Right lobe of liver (tissue), 6 donors: ENCODE measurements at regions not wholly inside any gene's neighbourhood (a gene's known extent, or its start where the extent isn't known, plus 50 kb on each side); places are given as distances from the start of the nearest gene placed in this dataset.
A peak's percentile ranks its signal among the peaks of the same experiment; 100 is the strongest.

Experiments
- ATAC-seq, 4 donors: fragments of 200-7000 bp; cut with Tn5 transposase; one replicate each; pipeline ENCODE4 v1.9.1; 2020; ENCODE audit warnings: mild to moderate bottlenecking in 4 of 4, moderate library complexity in 4 of 4
- DNase-seq, 3 donors: peaks; one replicate each; pipeline ENCODE4 v3.0.0-alpha.2; 2020
- H3K27ac ChIP-seq, 3 donors: fragments of 200-600 bp; one replicate each; pipeline ENCODE4 v1.8.0; 2022
- H3K27me3 ChIP-seq, 2 donors: fragments of 200-600 bp; one replicate each; pipeline ENCODE4 v1.8.0; 2022
- H3K36me3 ChIP-seq, 4 donors: fragments of 200-600 bp; sonication (generic) in 1 of 4; one replicate each; pipeline versions ENCODE4 v1.5.1 to v1.8.0; 2017 to 2022; ENCODE audit warnings: control low read depth in 1 of 4
- H3K4me1 ChIP-seq, 4 donors: fragments of 200-600 bp; sonication (generic) in 1 of 4; one replicate each; pipeline versions ENCODE4 v1.5.1 to v1.8.0; 2017 to 2022; ENCODE audit warnings: control low read depth in 1 of 4
- H3K4me3 ChIP-seq, 3 donors: fragments of 200-600 bp; one replicate each; pipeline ENCODE4 v1.8.0; 2022
- H3K9me3 ChIP-seq, 4 donors: fragments of 200-600 bp; sonication (generic) in 1 of 4; one replicate each; pipeline versions ENCODE4 v1.5.1 to v1.8.0; 2017 to 2022; ENCODE audit warnings: control low read depth in 1 of 4
- CTCF ChIP-seq, 4 donors: fragments of 200-600 bp in 3 of 4; fragments of 450-650 bp in 1 of 4; IDR thresholded peaks; one replicate each; pipeline versions ENCODE4 v1.5.1 to v1.8.0; 2016 to 2022; ENCODE audit warnings: antibody characterized with exemption in 4 of 4, mild to moderate bottlenecking in 2 of 4
- POLR2A ChIP-seq: fragments of 450-650 bp; IDR thresholded peaks from one replicate; pipeline ENCODE4 v1.6.1; 2017; ENCODE audit warnings: antibody characterized with exemption, mild to moderate bottlenecking
- WGBS: methylation state at CpG from one replicate; pipeline ENCODE4 v1.1.6; 2018; ENCODE audit warnings: low coverage, low lambda C conversion rate; ENCODE audit not compliant: insufficient coverage; ENCODE audit errors: missing lambda C conversion rate; 5-methylcytosine and 5-hydroxymethylcytosine counted together
- intact Hi-C, 2 donors: fragments of 100-400 bp; cut with DNase I; formaldehyde crosslinking; loops; one replicate each; pipeline versions ENCODE4 v1.11.2 to v1.14.1; 2022
- donor health status: DM: no; HTN: yes; CAD: no.
- donor health status: DM: no; HTN: no; CAD: no.
- donor health status: DM: no; HTN: no; CAD: no.
- donor health status: DM: no; HTN: yes; CAD: no.
- donor health status: DM: no; HTN: yes; CAD: no.

- Histone ChIP-seq H3K36me3 (no peaks in the 10 kb centered on the region), H3K27ac (no peak overlapping the region), H3K27me3 (no peaks in the 10 kb centered on the region), H3K4me1 (no peaks in the 10 kb centered on the region), H3K9me3 (no peaks in the 10 kb centered on the region), H3K4me3 (no peak overlapping the region)
- DNase-seq, result peak in 1 of 3 donors; percentile 13
- intact Hi-C loops, result no loop called here
- ATAC-seq, result no peak
- 84% methylated on average over 2 of the region's 2 CpGs for WGBS
- TF ChIP-seq CTCF (IDR thresholded peaks at IDR 0.05), result no peak
- TF ChIP-seq POLR2A, result no peak
Observed at GRCh38 chr11:116169776-116170175, 603.0 kb downstream of the BUD13 start.

GRCh38 chr11:116168459-116168787 is 604.4 kb downstream of the BUD13 start:
- no peak overlapping the region for H3K27ac ChIP-seq
- intact Hi-C loops, result no loop called here
- H3K36me3 ChIP-seq, result no peaks in the 10 kb centered on the region
- no peaks in the 10 kb centered on the region for H3K27me3 ChIP-seq
- H3K4me1 ChIP-seq, result no peaks in the 10 kb centered on the region
- no peaks in the 10 kb centered on the region for H3K9me3 ChIP-seq
- 67% methylated on average over 4 of the region's 4 CpGs for WGBS
- peak in 1 of 3 donors; percentile 3 for DNase-seq
- no peak overlapping the region for H3K4me3 ChIP-seq
- no peak for ATAC-seq
- TF ChIP-seq POLR2A (no peak), CTCF (IDR thresholded peaks at IDR 0.05) (no peak)

- Histone ChIP-seq H3K4me3 (no peak overlapping the region), H3K36me3 (no peaks in the 10 kb centered on the region), H3K9me3 (no peaks in the 10 kb centered on the region), H3K4me1 (no peaks in the 10 kb centered on the region), H3K27me3 (no peaks in the 10 kb centered on the region), H3K27ac (no peak overlapping the region)
- TF ChIP-seq CTCF (IDR thresholded peaks at IDR 0.05), result no peak
- TF ChIP-seq POLR2A, result no peak
- peak in 1 of 3 donors; percentile 20 for DNase-seq
- ATAC-seq, result no peak
- 56% methylated on average over 6 of the region's 9 CpGs for WGBS
- intact Hi-C loops, result no loop called here
Observed at GRCh38 chr11:116167706-116168458, 604.9 kb downstream of the BUD13 start.

GRCh38 chr11:116166573-116167465 is 606.0 kb downstream of the BUD13 start:
- H3K9me3 ChIP-seq, result no peaks in the 10 kb centered on the region
- H3K4me1 ChIP-seq, result no peaks in the 10 kb centered on the region
- H3K4me3 ChIP-seq, result no peak overlapping the region
- ATAC-seq, result no peak
- DNase-seq, result peak in 1 of 3 donors; percentile 21
- H3K27me3 ChIP-seq, result no peaks in the 10 kb centered on the region
- intact Hi-C loops, result no loop called here
- WGBS, result 63% methylated on average over 6 of the region's 9 CpGs
- H3K36me3 ChIP-seq, result no peaks in the 10 kb centered on the region
- no peak for TF ChIP-seq POLR2A
- TF ChIP-seq CTCF (IDR thresholded peaks at IDR 0.05), result no peak
- H3K27ac ChIP-seq, result no peak overlapping the region
